ENCODE measurements at regions not wholly inside any gene's neighbourhood (a gene's known extent, or its start where the extent isn't known, plus 50 kb on each side); places are given as distances from the start of the nearest gene placed in this dataset.

DNA sequence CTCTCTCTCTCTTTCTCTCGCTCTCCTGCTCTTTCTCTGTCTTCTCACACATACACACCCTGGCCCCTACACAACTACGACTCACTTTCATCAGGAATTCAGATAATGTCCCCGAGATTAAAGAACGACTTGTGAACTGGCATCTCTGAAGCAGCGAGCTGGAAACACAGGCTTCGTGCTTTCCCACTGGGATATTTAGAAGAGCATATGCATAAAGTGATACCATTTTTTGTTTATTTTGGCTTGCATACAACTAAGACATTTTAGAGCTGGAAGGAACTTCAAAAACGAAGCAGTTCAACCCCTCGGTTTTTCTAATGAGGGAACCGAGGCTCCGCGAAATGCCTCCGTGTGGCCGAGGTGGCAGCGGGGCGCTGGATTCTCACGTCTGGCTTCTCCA is 88.6 kb downstream of the ZBTB18 start:
- Histone ChIP-seq H3K36me3 (no peaks in the 10 kb centered on the region), H3K4me3 (no peak overlapping the region), H3K9me3 (no peaks in the 10 kb centered on the region), H3K27me3 (no peaks in the 10 kb centered on the region), H3K27ac (no peak overlapping the region), H3K4me1 (no peaks in the 10 kb centered on the region)
- TF ChIP-seq POLR2A (IDR thresholded peaks at IDR 0.05) (no peak), EP300 (IDR thresholded peaks at IDR 0.05) (no peak), POLR2AphosphoS5 (IDR thresholded peaks at IDR 0.05) (no peak)
- TF ChIP-seq, protein P1, sequence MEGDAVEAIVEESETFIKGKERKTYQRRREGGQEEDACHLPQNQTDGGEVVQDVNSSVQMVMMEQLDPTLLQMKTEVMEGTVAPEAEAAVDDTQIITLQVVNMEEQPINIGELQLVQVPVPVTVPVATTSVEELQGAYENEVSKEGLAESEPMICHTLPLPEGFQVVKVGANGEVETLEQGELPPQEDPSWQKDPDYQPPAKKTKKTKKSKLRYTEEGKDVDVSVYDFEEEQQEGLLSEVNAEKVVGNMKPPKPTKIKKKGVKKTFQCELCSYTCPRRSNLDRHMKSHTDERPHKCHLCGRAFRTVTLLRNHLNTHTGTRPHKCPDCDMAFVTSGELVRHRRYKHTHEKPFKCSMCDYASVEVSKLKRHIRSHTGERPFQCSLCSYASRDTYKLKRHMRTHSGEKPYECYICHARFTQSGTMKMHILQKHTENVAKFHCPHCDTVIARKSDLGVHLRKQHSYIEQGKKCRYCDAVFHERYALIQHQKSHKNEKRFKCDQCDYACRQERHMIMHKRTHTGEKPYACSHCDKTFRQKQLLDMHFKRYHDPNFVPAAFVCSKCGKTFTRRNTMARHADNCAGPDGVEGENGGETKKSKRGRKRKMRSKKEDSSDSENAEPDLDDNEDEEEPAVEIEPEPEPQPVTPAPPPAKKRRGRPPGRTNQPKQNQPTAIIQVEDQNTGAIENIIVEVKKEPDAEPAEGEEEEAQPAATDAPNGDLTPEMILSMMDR (IDR thresholded peaks at IDR 0.05) = no peak
- no peak for DNase-seq
- 55 to 68% (median 67%) methylated on average over 16 of the region's 16 CpGs for WGBS, 5 donors
- intact Hi-C loops (cut with DNase I; ENCODE audit: low total_unique reads) = no loop called here

DNA sequence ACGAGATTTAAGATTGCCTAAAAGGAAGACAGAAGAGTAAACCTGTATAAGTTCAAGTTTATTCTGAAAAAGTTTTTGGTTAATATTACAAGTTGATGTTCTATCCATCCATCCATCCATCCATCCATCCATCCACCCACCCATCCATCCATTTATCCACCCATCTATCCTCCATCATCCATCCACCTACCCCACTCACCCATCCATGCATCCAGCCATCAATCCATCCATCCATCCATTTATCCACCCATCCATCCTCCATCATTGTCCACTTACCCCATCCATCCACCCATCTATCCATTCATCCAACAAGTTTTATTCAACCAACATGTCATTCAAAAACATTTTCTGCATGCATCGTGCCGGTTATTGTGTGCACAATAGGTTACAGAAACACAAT is 89.3 kb downstream of the ZBTB18 start:
- 88 to 97% (median 93%) methylated on average over 3 of the region's 3 CpGs for WGBS, 5 donors
- DNase-seq = no peak

DNA sequence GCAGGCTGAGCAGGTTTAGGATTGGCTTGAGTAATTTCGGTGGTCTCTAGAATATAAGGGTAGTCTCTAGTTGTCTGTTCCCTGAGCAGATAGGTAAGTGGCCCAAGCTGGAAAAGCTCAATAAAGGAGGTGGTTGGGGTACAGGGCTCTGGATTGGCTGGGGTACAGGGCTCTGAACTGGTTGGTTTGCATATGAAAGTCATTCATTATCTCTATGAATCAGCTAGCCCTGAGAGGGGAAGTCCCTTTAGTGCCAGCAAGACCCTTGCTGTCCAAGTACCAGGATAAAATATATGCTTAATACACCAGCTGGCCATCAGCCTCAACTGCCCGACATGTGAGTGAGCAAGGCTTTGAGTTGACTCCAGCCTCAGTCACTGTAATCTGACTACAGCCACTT is 93.0 kb downstream of the ZBTB18 start:
- no peak for DNase-seq
- H3K4me3 ChIP-seq = no peak overlapping the region
- no peaks in the 10 kb centered on the region for H3K27me3 ChIP-seq
- WGBS, 5 donors = 86 to 92% (median 91%) methylated on average over 2 of the region's 2 CpGs
- no peaks in the 10 kb centered on the region for H3K4me1 ChIP-seq
- intact Hi-C loops (cut with DNase I; ENCODE audit: low total_unique reads) = no loop called here
- H3K36me3 ChIP-seq = no peaks in the 10 kb centered on the region
- TF ChIP-seq EP300 (IDR thresholded peaks at IDR 0.05) (no peak), POLR2A (IDR thresholded peaks at IDR 0.05) (no peak), POLR2AphosphoS5 (IDR thresholded peaks at IDR 0.05) (no peak)
- TF ChIP-seq, protein P1 (IDR thresholded peaks at IDR 0.05) = no peak
- no peak overlapping the region for H3K27ac ChIP-seq
- H3K9me3 ChIP-seq = no peaks in the 10 kb centered on the region

More for the DNA sequence above, 89.3 kb downstream of the ZBTB18 start:
- Histone ChIP-seq H3K4me3 (no peak overlapping the region), H3K27me3 (no peaks in the 10 kb centered on the region), H3K27ac (no peak overlapping the region), H3K9me3 (no peaks in the 10 kb centered on the region), H3K36me3 (no peaks in the 10 kb centered on the region), H3K4me1 (no peaks in the 10 kb centered on the region)
- intact Hi-C loops (cut with DNase I; ENCODE audit: low total_unique reads) = no loop called here
- TF ChIP-seq, protein P1 (IDR thresholded peaks at IDR 0.05) = no peak
- no peak for TF ChIP-seq POLR2AphosphoS5 (IDR thresholded peaks at IDR 0.05)
- TF ChIP-seq POLR2A (IDR thresholded peaks at IDR 0.05) = no peak
- no peak for TF ChIP-seq EP300 (IDR thresholded peaks at IDR 0.05)

DNA sequence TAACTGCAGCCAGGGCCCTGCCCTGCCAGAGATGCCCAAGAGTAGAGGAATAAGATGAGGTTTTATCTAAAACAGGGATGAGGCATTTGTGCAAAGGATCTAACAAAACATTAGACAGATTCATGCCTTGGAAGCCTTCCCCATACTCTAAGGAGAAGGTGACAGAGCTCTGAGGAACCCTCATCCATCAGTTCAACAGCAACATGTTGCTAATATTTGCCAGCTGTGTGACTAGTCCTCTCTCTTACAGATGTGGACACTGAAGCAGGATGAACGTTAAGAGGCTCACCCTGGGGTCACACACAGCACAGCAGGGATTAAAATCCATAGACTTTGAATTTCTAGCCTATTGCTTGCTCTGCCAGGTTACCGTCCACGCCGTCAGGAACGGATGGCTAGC is 99.0 kb downstream of the ZBTB18 start:
- Histone ChIP-seq H3K9me3 (no peaks in the 10 kb centered on the region), H3K4me3 (no peak overlapping the region), H3K27me3 (no peaks in the 10 kb centered on the region), H3K27ac (no peak overlapping the region), H3K36me3 (no peaks in the 10 kb centered on the region), H3K4me1 (peaks cover 0 to 3% (median 0%) of the 10 kb centered on the region in 4 donors)
- 64 to 73% (median 69%) methylated on average over 5 of the region's 5 CpGs for WGBS, 5 donors
- DNase-seq = no peak
- TF ChIP-seq EP300 (IDR thresholded peaks at IDR 0.05) = no peak
- TF ChIP-seq POLR2A (IDR thresholded peaks at IDR 0.05) = no peak
- TF ChIP-seq, protein P1 (IDR thresholded peaks at IDR 0.05) = no peak
- TF ChIP-seq POLR2AphosphoS5 (IDR thresholded peaks at IDR 0.05) = no peak
- intact Hi-C loops (cut with DNase I; ENCODE audit: low total_unique reads) = no loop called here

Data from stomach (tissue), 8 donors.